Mammary epithelial cell (primary cell): ENCODE measurements at regions not wholly inside any gene's neighbourhood (a gene's known extent, or its start where the extent isn't known, plus 50 kb on each side); places are given as distances from the start of the nearest gene placed in this dataset.

Experiments used
- CTCF ChIP-seq, 2 donors: IDR thresholded peaks in 1 of 2; conservative IDR thresholded peaks in 1 of 2; 2 replicates each; pipeline ENCODE4 v1.5.1; 2011 to 2012; ENCODE audit warnings: inconsistent platforms in 2 of 2, low read length in 2 of 2, mild to moderate bottlenecking in 2 of 2, control low read depth in 1 of 2, low read depth in 1 of 2; ENCODE audit not compliant: insufficient read depth in 1 of 2; ENCODE audit errors: extremely low read depth in 1 of 2
- EZH2 ChIP-seq: IDR thresholded peaks from 2 replicates; pipeline ENCODE4 v1.6.1; 2012; ENCODE audit warnings: low read length, inconsistent platforms, borderline replicate concordance

DNA sequence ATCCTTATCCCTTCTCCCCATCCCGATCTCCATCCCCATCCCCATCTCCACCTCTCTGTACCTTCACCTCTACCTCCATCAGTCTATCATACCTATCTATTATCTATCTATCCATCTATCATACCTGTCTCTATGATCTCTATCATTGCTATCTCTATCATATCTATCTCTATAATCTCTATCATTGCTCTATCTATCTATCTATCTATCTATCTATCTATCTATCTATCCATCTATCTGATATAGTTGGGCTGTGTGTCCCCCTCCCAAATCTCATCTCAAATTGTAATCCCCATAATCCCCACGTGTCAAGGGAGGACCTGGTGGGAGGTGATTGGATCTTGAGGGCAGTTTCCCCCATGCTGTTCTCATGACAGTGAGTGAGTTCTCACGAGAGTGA lies 97.9 kb upstream of the PAXBP1 start:
- TF ChIP-seq CTCF (conservative IDR thresholded peaks at IDR 0.05 in 1 of 2, IDR thresholded peaks at IDR 0.05 in 1 of 2; ENCODE audit: extremely low read depth in 1 of 2, insufficient read depth in 1 of 2, low read depth in 1 of 2, low read length in 2 of 2) (no peak), EZH2 (no peak)
